ENCODE measurements at regions not wholly inside any gene's neighbourhood (a gene's known extent, or its start where the extent isn't known, plus 50 kb on each side); places are given as distances from the start of the nearest gene placed in this dataset.

DNA sequence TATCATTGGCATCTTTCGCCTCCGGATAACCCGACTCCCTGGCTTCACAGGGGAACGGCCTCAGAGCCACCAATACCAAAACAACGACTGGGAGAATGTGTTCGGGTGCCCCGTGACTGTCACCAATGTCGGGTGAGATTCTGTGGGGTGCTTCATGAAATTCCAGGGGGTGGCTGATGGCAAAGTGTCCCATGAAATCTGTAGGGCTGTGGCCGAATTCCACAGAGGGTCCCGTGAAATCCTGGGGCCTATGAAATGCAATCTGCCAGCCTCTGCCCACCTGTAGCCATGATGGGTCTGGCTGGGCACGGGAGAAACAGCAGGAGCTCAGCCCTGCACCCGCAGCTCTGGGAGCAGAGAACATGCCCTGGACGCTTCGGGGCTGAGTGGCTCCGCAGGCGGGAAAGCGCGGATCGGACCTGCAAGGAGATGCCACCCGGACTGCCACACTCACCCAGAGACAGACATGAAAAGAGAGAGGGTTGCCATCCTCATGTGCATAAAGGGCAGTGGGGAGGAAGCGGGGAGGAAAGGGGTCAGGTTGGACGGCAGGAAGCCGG, 192.4 kb downstream of the OLFM1 start:
- intact Hi-C loops (cut with DNase I): no loop called here
- TF ChIP-seq, protein P1, sequence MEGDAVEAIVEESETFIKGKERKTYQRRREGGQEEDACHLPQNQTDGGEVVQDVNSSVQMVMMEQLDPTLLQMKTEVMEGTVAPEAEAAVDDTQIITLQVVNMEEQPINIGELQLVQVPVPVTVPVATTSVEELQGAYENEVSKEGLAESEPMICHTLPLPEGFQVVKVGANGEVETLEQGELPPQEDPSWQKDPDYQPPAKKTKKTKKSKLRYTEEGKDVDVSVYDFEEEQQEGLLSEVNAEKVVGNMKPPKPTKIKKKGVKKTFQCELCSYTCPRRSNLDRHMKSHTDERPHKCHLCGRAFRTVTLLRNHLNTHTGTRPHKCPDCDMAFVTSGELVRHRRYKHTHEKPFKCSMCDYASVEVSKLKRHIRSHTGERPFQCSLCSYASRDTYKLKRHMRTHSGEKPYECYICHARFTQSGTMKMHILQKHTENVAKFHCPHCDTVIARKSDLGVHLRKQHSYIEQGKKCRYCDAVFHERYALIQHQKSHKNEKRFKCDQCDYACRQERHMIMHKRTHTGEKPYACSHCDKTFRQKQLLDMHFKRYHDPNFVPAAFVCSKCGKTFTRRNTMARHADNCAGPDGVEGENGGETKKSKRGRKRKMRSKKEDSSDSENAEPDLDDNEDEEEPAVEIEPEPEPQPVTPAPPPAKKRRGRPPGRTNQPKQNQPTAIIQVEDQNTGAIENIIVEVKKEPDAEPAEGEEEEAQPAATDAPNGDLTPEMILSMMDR (IDR thresholded peaks at IDR 0.05): no peak
- Histone ChIP-seq H3K36me3 (no peaks in the 10 kb centered on the region), H3K9me3 (no peaks in the 10 kb centered on the region), H3K27me3 (peaks cover 0 to 33% (median 6%) of the 10 kb centered on the region in 7 donors), H3K4me1 (peaks cover 0 to 16% (median 8%) of the 10 kb centered on the region in 9 donors), H3K4me3 (no peak overlapping the region), H3K27ac (no peak overlapping the region)
- WGBS, 2 donors: 85 to 88% methylated on average over 23 of the region's 23 CpGs
- DNase-seq: no peak
- ATAC-seq: no peak

DNA sequence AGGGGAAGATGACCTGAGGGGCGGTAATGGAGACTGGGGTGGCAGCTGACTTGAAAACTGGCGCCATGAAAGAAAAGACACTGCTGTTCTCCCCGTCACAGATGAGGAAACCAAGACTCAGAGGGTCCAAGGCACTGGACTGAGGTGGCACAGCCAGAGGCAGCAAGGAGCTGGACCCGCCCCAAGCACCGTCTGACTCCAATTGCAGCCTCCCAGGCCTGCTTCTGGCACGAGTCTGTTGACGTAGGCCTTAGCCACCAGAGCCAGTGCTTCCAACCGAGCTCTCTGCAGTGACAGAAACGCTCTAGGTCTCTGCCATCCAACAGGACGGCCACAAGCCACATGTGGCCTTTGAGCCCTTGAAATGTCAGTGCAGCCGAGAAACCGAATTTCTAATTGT, 193.2 kb downstream of the OLFM1 start:
- peaks cover 0 to 16% (median 8%) of the 10 kb centered on the region in 9 donors for H3K4me1 ChIP-seq
- no peak overlapping the region for H3K27ac ChIP-seq
- H3K9me3 ChIP-seq: no peaks in the 10 kb centered on the region
- intact Hi-C loops (cut with DNase I): no loop called here
- ATAC-seq (peak in 1 of 8 donors; percentile 27), DNase-seq (no peak)
- no peaks in the 10 kb centered on the region for H3K36me3 ChIP-seq
- H3K27me3 ChIP-seq: peaks cover 0 to 33% (median 6%) of the 10 kb centered on the region in 7 donors
- 85 to 89% methylated on average over 12 of the region's 12 CpGs for WGBS, 2 donors
- TF ChIP-seq, protein P1 (IDR thresholded peaks at IDR 0.05): no peak
- H3K4me3 ChIP-seq: no peak overlapping the region

DNA sequence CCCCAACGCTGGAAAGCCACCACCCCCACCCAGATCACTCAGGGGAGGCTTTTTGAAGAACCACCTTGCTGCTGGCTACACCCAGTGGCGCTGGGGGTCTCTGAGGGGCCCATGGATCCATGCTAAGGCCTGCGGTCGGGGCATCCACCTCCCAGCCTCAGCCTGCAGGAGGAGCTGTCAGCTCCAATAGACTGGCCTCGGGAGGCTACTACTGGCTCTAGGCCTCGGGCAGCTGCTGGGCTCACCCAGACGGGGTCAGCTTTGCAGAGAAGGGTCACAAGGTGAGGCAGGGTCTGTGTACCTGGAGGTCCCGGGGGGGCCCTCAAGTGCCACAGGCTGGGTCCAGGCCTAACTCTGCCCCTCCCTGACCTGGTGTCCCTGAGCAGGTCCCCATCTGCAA, 193.7 kb downstream of the OLFM1 start:
- intact Hi-C loops (cut with DNase I): no loop called here

DNA sequence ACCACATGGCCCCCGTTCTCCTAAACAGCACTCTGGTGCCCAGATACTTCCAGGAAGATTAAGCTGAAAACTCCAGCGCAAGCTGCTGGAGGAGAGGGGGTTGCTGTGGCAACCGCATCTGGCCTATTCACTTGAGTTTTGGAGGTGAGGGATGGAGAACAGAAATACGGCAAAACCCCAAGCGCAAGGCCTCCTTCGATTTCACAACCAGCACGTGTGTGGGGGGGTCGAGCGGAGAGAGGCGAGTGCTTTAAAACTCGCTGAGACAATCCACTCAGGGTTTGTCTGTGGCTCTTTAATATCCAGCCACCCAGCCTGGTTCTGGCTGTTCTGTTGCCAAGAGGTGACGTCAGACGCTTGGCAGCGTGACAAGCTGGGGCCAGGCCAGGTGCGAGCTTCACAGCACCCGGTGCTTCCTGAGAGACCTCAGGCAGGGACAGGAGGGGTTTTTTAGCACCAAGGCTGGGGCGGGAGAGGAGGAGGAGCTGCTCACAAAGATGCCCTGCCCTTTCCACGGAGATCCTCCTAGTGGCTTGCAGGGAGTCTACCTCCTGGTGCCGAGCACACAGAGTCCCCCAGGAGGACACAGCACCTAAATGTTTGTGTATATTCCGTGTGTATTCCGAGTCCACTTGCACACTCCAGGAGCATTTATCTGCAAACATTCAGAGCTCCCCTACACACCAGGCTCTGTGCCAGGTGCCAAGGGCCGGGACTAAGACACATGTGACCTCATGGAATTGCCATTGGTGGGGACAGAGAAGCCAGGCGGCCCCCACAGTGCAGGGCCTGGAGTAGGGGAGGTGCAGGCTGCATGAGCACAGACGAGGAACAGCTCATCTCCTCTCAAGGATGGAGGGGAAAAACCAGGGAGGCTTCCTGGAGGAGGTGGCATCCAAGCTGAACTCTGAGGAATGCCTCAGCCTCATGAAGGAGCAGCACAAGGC, 194.6 kb downstream of the OLFM1 start:
- H3K36me3 ChIP-seq: no peaks in the 10 kb centered on the region
- no peaks in the 10 kb centered on the region for H3K9me3 ChIP-seq
- TF ChIP-seq, protein P1 (IDR thresholded peaks at IDR 0.05): no peak
- WGBS, 2 donors: 16 to 18% methylated on average over 24 of the region's 24 CpGs
- H3K4me3 ChIP-seq: no peak overlapping the region
- H3K27me3 ChIP-seq: peaks cover 0 to 24% (median 3%) of the 10 kb centered on the region in 7 donors
- ATAC-seq (peak; percentile 61 to 93 (median 88)), DNase-seq (peak; percentile 67 to 72)
- peaks cover 0 to 16% (median 8%) of the 10 kb centered on the region in 9 donors for H3K4me1 ChIP-seq
- intact Hi-C loops (cut with DNase I): no loop called here
- H3K27ac ChIP-seq: no peak overlapping the region

More for the DNA sequence above, 193.7 kb downstream of the OLFM1 start:
- TF ChIP-seq, protein P1 (IDR thresholded peaks at IDR 0.05): no peak
- Histone ChIP-seq H3K27ac (no peak overlapping the region), H3K36me3 (no peaks in the 10 kb centered on the region), H3K4me3 (no peak overlapping the region), H3K4me1 (peaks cover 0 to 16% (median 8%) of the 10 kb centered on the region in 9 donors), H3K27me3 (peaks cover 0 to 30% (median 6%) of the 10 kb centered on the region in 7 donors), H3K9me3 (no peaks in the 10 kb centered on the region)
- ATAC-seq: peak in 2 of 8 donors; percentile 6 to 12
- no peak for DNase-seq
- WGBS, 2 donors: 78 to 81% methylated on average over 8 of the region's 8 CpGs

All from heart right ventricle (tissue), 16 donors.